Astrocyte of the cerebellum (primary cell): ENCODE measurements at regions not wholly inside any gene's neighbourhood (a gene's known extent, or its start where the extent isn't known, plus 50 kb on each side); places are given as distances from the start of the nearest gene placed in this dataset.

Source experiments
- DNase-seq: peaks from one replicate; pipeline ENCODE4 v3.0.0-alpha.2; 2011; ENCODE audit warnings: low read depth
- H3K4me3 ChIP-seq: 2 replicates; pipeline ENCODE4 v1.5.1; 2011; ENCODE audit warnings: mild to moderate bottlenecking, low read depth, low read length, moderate library complexity
- in situ Hi-C: cut with HindIII; loops from 2 replicates; pipeline ENCODE4 v1.10.0; 2017; ENCODE audit warnings: low sequenced_read_pairs
- TF ChIP-seq, protein P1 (sequence below): IDR thresholded peaks from 2 replicates; pipeline ENCODE4 v1.5.1; 2012; ENCODE audit warnings: low read length, low read depth, moderate library complexity, mild to moderate bottlenecking; ENCODE audit errors: missing control alignments

DNA sequence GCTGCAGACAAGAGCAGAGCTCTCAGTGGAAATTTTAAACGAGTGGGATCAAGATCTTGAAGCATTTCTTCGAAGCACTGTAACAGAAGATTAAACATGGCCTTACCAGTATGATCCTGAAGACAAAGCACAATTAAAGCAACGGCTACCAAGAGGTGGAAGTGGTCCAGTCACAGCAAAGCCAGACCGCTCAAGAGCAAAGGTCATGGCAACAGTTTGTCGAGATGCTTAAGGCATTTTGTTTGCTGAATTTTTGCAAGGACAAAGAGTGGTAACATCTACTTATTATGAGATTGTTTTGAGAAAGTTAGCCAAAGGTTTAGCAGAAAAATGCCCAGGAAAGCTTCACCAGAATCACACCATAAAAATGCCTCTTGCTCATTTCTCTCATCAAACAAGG, 153.4 kb upstream of the CARMIL1 start:
- TF ChIP-seq, protein P1, sequence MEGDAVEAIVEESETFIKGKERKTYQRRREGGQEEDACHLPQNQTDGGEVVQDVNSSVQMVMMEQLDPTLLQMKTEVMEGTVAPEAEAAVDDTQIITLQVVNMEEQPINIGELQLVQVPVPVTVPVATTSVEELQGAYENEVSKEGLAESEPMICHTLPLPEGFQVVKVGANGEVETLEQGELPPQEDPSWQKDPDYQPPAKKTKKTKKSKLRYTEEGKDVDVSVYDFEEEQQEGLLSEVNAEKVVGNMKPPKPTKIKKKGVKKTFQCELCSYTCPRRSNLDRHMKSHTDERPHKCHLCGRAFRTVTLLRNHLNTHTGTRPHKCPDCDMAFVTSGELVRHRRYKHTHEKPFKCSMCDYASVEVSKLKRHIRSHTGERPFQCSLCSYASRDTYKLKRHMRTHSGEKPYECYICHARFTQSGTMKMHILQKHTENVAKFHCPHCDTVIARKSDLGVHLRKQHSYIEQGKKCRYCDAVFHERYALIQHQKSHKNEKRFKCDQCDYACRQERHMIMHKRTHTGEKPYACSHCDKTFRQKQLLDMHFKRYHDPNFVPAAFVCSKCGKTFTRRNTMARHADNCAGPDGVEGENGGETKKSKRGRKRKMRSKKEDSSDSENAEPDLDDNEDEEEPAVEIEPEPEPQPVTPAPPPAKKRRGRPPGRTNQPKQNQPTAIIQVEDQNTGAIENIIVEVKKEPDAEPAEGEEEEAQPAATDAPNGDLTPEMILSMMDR = no peak
- no peak overlapping the region for H3K4me3 ChIP-seq
- in situ Hi-C loops = no loop called here
- DNase-seq = no peak

DNA sequence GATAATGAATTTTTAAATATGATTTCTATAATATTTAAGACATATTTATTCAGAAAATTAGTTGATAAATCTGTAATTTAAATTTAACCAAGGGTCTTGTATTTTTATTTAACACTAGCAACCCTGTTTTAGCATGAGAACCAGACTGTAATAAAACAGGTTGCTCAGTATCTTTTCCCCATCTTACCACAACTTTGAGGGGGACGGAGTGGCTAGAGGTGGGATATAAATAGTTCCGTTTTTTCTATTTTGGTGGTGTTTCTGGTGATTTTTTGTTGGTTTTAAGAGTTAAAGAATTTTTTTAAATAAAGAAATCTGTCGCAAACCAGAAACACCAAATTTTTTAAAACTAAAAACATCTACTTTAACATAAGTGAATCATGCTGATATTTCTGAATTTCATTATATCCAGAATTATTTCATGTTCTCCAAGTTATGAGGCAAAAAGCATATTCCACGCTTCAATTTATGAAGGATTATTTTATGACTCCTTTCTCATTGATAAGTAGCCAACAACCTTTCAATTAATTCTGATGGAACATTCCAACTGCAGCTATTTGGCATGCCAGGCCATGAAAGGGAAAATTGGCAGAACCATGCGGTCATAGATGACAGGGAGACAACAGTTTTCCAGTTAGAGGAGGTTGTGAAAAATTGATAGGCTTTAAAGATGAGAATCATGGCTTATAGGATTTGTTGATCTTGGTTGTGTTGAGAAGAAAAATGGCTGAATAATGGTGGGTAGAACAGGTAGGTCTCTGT, 151.9 kb upstream of the CARMIL1 start:
- in situ Hi-C loops = no loop called here
- no peak for DNase-seq
- TF ChIP-seq, protein P1 = no peak
- no peak overlapping the region for H3K4me3 ChIP-seq

DNA sequence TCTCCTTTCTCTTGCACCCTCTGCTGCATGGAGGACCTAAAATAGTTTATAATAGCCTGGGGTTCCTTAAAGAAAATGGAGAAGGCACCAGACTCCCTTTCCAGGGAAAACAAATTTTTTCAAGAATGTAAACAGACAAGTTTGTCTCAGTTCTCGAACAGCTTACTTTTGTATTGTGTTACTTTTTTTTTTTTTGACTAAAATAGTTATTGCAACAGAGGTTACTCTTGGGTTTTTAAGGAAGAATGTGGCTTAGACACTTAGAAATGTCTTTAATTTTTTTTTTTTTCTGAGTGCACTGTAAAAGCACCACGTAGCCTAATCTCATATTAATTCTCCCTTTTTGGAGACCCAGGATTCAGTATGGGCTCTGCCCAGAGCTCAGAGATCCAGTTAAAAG, 148.7 kb upstream of the CARMIL1 start:
- TF ChIP-seq, protein P1 = no peak
- in situ Hi-C loops = no loop called here
- DNase-seq = no peak
- H3K4me3 ChIP-seq = no peak overlapping the region

DNA sequence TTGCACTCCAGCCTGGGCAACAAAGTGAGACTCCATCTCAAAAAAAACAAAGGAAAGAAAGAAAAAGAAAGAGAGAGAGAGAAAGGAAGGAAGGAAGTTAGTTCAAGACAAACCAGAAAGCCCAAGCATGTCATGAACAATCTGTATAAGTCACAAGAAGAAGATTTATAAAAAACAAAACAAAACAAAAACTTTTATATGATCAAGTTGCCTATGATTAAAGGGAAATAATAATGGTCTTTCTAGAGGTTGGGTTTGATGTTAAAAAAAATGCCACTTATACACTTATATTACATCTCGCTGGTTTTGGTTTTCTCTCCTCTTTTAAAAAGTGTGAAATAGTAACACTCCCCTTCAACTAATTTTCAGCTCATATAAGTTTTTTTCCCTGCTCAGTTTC, 146.2 kb upstream of the CARMIL1 start:
- in situ Hi-C loops = no loop called here
- no peak for DNase-seq
- TF ChIP-seq, protein P1 = no peak
- no peak overlapping the region for H3K4me3 ChIP-seq

DNA sequence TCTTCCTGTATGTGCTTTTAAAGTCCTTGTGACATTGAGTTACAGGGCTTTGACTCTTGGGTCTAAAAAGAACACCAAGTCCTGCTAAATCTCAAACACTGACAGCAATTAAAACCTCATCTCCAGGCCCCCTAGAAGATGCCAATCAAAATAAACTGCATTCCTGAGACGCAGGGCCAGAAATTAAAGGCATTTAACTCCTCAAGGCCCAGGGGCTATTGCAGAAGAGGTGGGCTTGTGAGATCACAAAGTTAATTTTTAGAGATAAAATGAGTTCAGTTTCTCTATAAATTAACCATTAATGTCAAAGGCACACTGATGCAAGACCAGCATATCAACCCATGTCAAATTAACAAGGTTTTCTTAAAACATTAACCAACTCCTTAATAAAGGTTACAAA, 145.6 kb upstream of the CARMIL1 start:
- in situ Hi-C loops = no loop called here
- TF ChIP-seq, protein P1 = no peak
- no peak overlapping the region for H3K4me3 ChIP-seq
- no peak for DNase-seq

DNA sequence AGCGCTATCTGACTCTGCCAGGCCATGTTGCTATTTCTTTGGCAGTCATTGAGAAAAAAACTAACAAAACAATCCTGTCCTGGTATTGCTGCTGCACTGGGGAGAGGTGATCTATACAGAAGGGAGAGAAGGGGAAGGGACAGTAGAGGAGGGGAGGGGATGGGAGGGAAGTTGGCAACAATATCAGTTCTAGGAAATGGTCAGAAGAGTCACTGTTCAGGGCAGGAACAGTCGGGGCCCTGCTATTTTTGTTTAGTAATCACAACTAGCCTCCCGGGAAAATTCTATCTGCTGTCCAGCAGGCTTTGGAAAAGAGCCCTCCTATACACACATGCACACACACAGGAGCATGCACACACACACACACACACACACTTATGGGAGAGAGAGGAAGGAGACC, 142.3 kb upstream of the CARMIL1 start:
- H3K4me3 ChIP-seq = no peak overlapping the region
- in situ Hi-C loops = no loop called here

More for the DNA sequence above, 142.3 kb upstream of the CARMIL1 start:
- no peak for DNase-seq
- TF ChIP-seq, protein P1 = no peak
